ENCODE measurements at regions not wholly inside any gene's neighbourhood (a gene's known extent, or its start where the extent isn't known, plus 50 kb on each side); places are given as distances from the start of the nearest gene placed in this dataset.

- intact Hi-C loops (cut with DNase I) = no loop called here
- DNase-seq (ENCODE audit: missing footprints) (no peak), ATAC-seq (no peak)
Measured at GRCh38 chr7:26046878-26047277, 105.1 kb upstream of the NFE2L3 start.

- DNase-seq (ENCODE audit: missing footprints) = no peak
- ATAC-seq = no peak
- intact Hi-C loops (cut with DNase I) = no loop called here
Measured at GRCh38 chr7:26048663-26049062, 103.3 kb upstream of the NFE2L3 start.

GRCh38 chr7:26049081-26049480 lies 102.9 kb upstream of the NFE2L3 start:
- intact Hi-C loops (cut with DNase I) = no loop called here
- ATAC-seq (no peak), DNase-seq (ENCODE audit: missing footprints) (no peak)

- DNase-seq (ENCODE audit: missing footprints) (no peak), ATAC-seq (no peak)
- intact Hi-C loops (cut with DNase I) = no loop called here
Measured at GRCh38 chr7:26051021-26051420, 101.0 kb upstream of the NFE2L3 start.

- intact Hi-C loops (cut with DNase I) = no loop called here
- DNase-seq (ENCODE audit: missing footprints) (no peak), ATAC-seq (no peak)
Measured at GRCh38 chr7:26052706-26053105, 99.3 kb upstream of the NFE2L3 start.

GRCh38 chr7:26054386-26054785 lies 97.6 kb upstream of the NFE2L3 start:
- ATAC-seq (no peak), DNase-seq (ENCODE audit: missing footprints) (no peak)
- intact Hi-C loops (cut with DNase I) = no loop called here

- ATAC-seq = no peak
- no peak for DNase-seq (ENCODE audit: missing footprints)
- intact Hi-C loops (cut with DNase I) = no loop called here
Measured at GRCh38 chr7:26055241-26055640, 96.8 kb upstream of the NFE2L3 start.

- intact Hi-C loops (cut with DNase I) = loop anchor here (1.0 kb wide), 1 partner anchor 167 kb away; no protein-coding TSS in a partner anchor
- ATAC-seq (no peak), DNase-seq (ENCODE audit: missing footprints) (no peak)
Measured at GRCh38 chr7:26060733-26061677, 91.0 kb upstream of the NFE2L3 start.

GRCh38 chr7:26061678-26062603 lies 90.1 kb upstream of the NFE2L3 start:
- intact Hi-C loops (cut with DNase I) = loop anchor here (1.0 kb wide), 1 partner anchor 168 kb away; no protein-coding TSS in a partner anchor
- ATAC-seq = peak; percentile 48
- no peak for DNase-seq (ENCODE audit: missing footprints)

- intact Hi-C loops (cut with DNase I) = no loop called here
- ATAC-seq = no peak
- DNase-seq (ENCODE audit: missing footprints) = no peak
Measured at GRCh38 chr7:26065652-26066051, 86.3 kb upstream of the NFE2L3 start.

GRCh38 chr7:26066736-26067135 lies 85.3 kb upstream of the NFE2L3 start:
- DNase-seq (ENCODE audit: missing footprints) = no peak
- ATAC-seq = no peak
- intact Hi-C loops (cut with DNase I) = no loop called here

- no peak for DNase-seq (ENCODE audit: missing footprints)
- ATAC-seq = no peak
- intact Hi-C loops (cut with DNase I) = no loop called here
Measured at GRCh38 chr7:26070290-26070689, 81.7 kb upstream of the NFE2L3 start.

- no peak for ATAC-seq
- no peak for DNase-seq (ENCODE audit: missing footprints)
- intact Hi-C loops (cut with DNase I) = no loop called here
Measured at GRCh38 chr7:26071622-26072456, 80.2 kb upstream of the NFE2L3 start.

GRCh38 chr7:26073041-26073440 lies 79.0 kb upstream of the NFE2L3 start:
- ATAC-seq (no peak), DNase-seq (ENCODE audit: missing footprints) (no peak)
- intact Hi-C loops (cut with DNase I) = no loop called here

GRCh38 chr7:26074919-26075318 lies 77.1 kb upstream of the NFE2L3 start:
- DNase-seq (ENCODE audit: missing footprints) (no peak), ATAC-seq (no peak)
- intact Hi-C loops (cut with DNase I) = no loop called here

- DNase-seq (ENCODE audit: missing footprints) (no peak), ATAC-seq (no peak)
- intact Hi-C loops (cut with DNase I) = no loop called here
Measured at GRCh38 chr7:26076691-26077090, 75.3 kb upstream of the NFE2L3 start.

GRCh38 chr7:26078437-26079336 lies 73.3 kb upstream of the NFE2L3 start:
- DNase-seq (ENCODE audit: missing footprints) = peak; percentile 83
- intact Hi-C loops (cut with DNase I) = no loop called here
- peak; percentile 69 for ATAC-seq

GRCh38 chr7:26081638-26082037 lies 70.4 kb upstream of the NFE2L3 start:
- ATAC-seq (no peak), DNase-seq (ENCODE audit: missing footprints) (no peak)
- intact Hi-C loops (cut with DNase I) = loop anchor here (10.0 kb wide), 1 partner anchor 583 kb away; no protein-coding TSS in a partner anchor

Data from Right ventricle myocardium inferior (tissue), 1 donor.